GM12865 (cell line): ENCODE measurements at regions not wholly inside any gene's neighbourhood (a gene's known extent, or its start where the extent isn't known, plus 50 kb on each side); places are given as distances from the start of the nearest gene placed in this dataset.

Experiments
- DNase-seq: peaks from one replicate; pipeline ENCODE4 v3.0.0; 2010; ENCODE audit warnings: low read depth
- H3K4me3 ChIP-seq: 2 replicates; pipeline ENCODE4 v1.5.1; 2011; ENCODE audit warnings: mild to moderate bottlenecking, low read depth, low read length, control low read depth
- TF ChIP-seq, protein P1 (sequence below): IDR thresholded peaks from 2 replicates; pipeline ENCODE4 v1.5.1; 2011; ENCODE audit warnings: low read length, control low read depth, low read depth, inconsistent platforms; ENCODE audit not compliant: insufficient read depth; ENCODE audit errors: missing control alignments

DNA sequence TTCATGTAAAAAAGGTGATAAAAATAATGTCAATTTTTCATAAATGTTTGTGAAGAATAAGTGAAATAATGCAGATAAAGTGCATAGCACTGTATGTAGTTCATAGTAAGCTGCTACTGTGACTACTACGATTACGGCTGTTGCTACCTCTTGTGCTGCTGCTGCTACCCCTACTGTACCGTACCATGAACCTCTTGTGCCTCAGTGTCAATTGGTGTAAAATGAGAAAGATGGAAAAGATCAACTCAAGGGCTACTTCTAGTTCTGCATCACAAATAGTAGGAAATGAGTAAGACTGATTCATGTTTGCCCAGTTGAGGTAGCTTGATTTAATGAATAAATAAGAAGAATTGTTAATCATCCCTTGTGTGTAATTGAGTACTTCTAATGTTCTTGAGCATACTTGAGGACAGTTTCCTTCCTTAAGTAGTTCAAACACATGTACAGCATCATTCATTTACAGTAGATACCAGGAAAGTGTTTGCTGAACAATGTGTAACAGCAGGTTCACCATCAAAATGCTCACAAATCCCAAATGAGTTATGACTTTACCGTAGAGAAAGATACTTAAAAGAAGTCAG is 200.0 kb upstream of the ATP10B start:
- DNase-seq, result no peak
- H3K4me3 ChIP-seq, result no peak overlapping the region
- TF ChIP-seq, protein P1, sequence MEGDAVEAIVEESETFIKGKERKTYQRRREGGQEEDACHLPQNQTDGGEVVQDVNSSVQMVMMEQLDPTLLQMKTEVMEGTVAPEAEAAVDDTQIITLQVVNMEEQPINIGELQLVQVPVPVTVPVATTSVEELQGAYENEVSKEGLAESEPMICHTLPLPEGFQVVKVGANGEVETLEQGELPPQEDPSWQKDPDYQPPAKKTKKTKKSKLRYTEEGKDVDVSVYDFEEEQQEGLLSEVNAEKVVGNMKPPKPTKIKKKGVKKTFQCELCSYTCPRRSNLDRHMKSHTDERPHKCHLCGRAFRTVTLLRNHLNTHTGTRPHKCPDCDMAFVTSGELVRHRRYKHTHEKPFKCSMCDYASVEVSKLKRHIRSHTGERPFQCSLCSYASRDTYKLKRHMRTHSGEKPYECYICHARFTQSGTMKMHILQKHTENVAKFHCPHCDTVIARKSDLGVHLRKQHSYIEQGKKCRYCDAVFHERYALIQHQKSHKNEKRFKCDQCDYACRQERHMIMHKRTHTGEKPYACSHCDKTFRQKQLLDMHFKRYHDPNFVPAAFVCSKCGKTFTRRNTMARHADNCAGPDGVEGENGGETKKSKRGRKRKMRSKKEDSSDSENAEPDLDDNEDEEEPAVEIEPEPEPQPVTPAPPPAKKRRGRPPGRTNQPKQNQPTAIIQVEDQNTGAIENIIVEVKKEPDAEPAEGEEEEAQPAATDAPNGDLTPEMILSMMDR, result no peak

GRCh38 chr5:161047024-161047423 is 195.0 kb upstream of the ATP10B start:
- H3K4me3 ChIP-seq, result no peak overlapping the region
- no peak for DNase-seq
- TF ChIP-seq, protein P1, result no peak

DNA sequence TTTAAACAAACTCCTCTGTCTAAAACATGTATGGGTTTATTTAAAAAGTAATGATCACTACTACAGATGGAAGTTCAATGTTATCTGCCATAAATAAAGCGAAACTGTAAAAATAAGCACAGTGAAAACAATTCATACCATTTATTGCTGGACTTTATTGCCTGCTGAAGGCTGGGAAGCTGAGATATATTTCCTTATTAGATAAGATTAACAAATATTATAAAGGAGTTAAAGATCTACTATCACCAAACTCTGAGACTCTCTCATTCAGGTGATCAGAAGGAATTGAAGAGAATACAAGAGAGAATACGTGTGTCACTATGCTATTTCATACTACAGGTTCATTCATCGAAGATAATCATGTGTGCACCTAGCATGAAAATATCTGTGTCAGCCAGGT is 190.9 kb upstream of the ATP10B start:
- DNase-seq, result no peak
- TF ChIP-seq, protein P1, result no peak

DNA sequence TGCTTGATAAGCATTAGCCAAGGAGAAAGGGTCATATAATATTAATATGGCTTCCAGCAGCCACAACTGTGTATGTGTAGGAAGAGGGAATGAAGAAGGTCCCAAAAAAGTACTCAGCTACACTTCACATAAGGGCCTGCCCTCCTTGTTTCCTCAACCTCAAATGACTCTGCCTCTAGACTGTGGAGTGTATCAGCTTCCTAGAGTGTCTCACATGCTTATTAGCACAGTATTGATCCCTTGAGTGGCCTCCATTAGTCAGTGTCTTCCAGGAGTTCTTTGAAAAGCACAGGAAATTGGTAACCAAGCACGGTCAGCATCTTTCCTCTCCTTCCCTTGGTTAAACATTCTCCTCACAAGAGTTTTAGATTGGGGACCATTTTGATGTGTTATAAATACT is 190.4 kb upstream of the ATP10B start:
- TF ChIP-seq, protein P1, result no peak
- DNase-seq, result no peak

More for the DNA sequence above, 190.9 kb upstream of the ATP10B start:
- H3K4me3 ChIP-seq, result no peak overlapping the region

DNA sequence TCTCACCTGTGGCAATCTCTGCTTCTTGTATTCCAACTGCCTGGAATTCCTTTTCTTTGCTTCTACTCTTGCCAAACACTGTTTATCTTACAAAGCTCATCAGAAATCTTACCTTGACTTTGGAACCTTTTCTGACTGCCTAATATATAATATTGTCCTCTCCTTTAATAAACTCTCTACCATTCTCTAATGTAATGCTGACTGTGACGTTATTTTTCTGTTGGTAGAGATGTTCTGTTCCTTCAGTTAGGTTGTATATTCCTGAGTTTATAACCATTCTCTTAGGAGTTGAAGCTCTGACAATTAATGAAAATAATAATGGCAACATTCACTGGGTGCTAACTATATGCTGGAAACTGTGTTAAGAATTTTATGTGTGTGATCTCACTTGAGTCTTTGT is 188.8 kb upstream of the ATP10B start:
- TF ChIP-seq, protein P1, result no peak
- no peak overlapping the region for H3K4me3 ChIP-seq
- DNase-seq, result no peak

More for the DNA sequence above, 190.4 kb upstream of the ATP10B start:
- H3K4me3 ChIP-seq, result no peak overlapping the region

GRCh38 chr5:161036296-161036695 is 184.3 kb upstream of the ATP10B start:
- no peak for DNase-seq
- TF ChIP-seq, protein P1, result no peak

DNA sequence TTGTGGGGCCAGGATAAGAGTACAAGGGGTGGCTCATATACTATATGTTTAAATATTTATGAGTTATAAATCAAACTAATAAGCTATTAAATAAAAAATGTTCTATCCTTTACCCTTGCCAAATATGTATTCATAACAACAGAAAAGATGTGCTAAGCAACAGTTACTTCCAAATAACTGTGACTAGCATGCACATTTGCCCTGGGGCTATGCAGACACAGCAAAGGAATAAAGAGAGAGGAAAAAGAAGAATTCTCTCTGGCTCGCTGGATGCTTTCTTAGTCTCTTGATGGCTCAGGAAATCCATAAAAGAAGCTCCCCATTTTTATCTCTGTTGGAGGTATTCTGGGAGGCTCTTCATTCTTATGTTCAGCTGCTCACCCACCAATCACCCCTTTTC is 182.4 kb upstream of the ATP10B start:
- H3K4me3 ChIP-seq, result no peak overlapping the region
- TF ChIP-seq, protein P1, result no peak
- DNase-seq, result no peak

More at GRCh38 chr5:161036296-161036695, 184.3 kb upstream of the ATP10B start:
- no peak overlapping the region for H3K4me3 ChIP-seq
